Small intestine (tissue), 7 donors: ENCODE measurements at regions not wholly inside any gene's neighbourhood (a gene's known extent, or its start where the extent isn't known, plus 50 kb on each side); places are given as distances from the start of the nearest gene placed in this dataset.

Source experiments
- DNase-seq, 2 donors: peaks; one replicate each; pipeline versions ENCODE4 v3.0.0 to v3.0.0-alpha.2; 2013
- FAIRE-seq: peaks from 2 replicates; lab custom pipeline; 2012; peaks lifted over from hg19 to GRCh38; lab: Jason Lieb, UNC
- H3K27ac ChIP-seq, 3 donors: one replicate each; pipeline ENCODE4 v1.5.1; 2013; ENCODE audit warnings: low read length in 2 of 3, mild to moderate bottlenecking in 2 of 3, control low read depth in 1 of 3, inconsistent platforms in 1 of 3, low read depth in 1 of 3, moderate library complexity in 1 of 3
- H3K27me3 ChIP-seq, 3 donors: one replicate each; pipeline ENCODE4 v1.6.1; 2013; ENCODE audit warnings: low read length in 3 of 3, inconsistent platforms in 1 of 3; ENCODE audit not compliant: control insufficient read depth in 3 of 3, insufficient read depth in 3 of 3
- H3K36me3 ChIP-seq, 3 donors: one replicate each; pipeline ENCODE4 v1.6.1; 2013; ENCODE audit warnings: low read length in 3 of 3, inconsistent platforms in 1 of 3, low read depth in 1 of 3, mild to moderate bottlenecking in 1 of 3, moderate library complexity in 1 of 3; ENCODE audit not compliant: control insufficient read depth in 3 of 3, insufficient read depth in 2 of 3
- H3K4me1 ChIP-seq, 3 donors: one replicate each; pipeline ENCODE4 v1.6.1; 2013; ENCODE audit warnings: low read length in 2 of 3, inconsistent platforms in 1 of 3, low read depth in 1 of 3, mild to moderate bottlenecking in 1 of 3, moderate library complexity in 1 of 3; ENCODE audit not compliant: control insufficient read depth in 3 of 3, insufficient read depth in 2 of 3
- H3K4me3 ChIP-seq, 3 donors: one replicate each; pipeline ENCODE4 v1.5.1; 2013; ENCODE audit warnings: low read length in 3 of 3, control low read depth in 1 of 3, inconsistent platforms in 1 of 3, low read depth in 1 of 3, mild to moderate bottlenecking in 1 of 3, moderate library complexity in 1 of 3
- H3K9me3 ChIP-seq, 2 donors: one replicate each; pipeline ENCODE4 v1.6.1; 2013; ENCODE audit warnings: low read depth in 1 of 2, low read length in 1 of 2; ENCODE audit not compliant: control insufficient read depth in 2 of 2, insufficient read depth in 1 of 2
- WGBS, 3 donors: extraction: QIAGEN DNeasy Blood & Tissue Kit; methylation state at CpG; one replicate each; pipeline ENCODE4 v1.1.7; 2013; 5-methylcytosine and 5-hydroxymethylcytosine counted together
- donor health status: healthy with polysubstance abuse.
- donor health status: control.
- donor health status: control.
- donor health status: Bipolar disorder and iron deficiency.
- donor health status: healthy.

DNA sequence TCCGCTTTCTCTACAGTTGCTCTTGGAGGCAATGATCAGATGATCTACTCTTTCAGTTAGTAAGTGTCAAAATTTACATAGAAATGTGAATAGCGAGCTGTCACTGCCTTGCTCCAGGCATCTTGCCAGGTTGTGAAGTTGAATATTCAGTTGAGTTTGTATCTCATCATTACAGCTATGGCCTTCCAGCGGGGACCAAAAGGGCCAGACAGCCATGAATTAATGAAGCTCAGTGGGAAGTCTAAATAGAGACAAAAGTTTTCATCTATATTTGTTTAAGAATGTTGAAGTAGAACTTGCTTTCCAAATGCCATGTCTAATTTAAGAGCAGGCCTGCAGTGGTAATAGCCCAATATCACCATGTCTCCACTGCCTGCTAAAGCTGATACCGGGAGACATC, 387.8 kb downstream of the FLRT2 start:
- Histone ChIP-seq H3K4me1 (no peaks in the 10 kb centered on the region), H3K27ac (no peak overlapping the region), H3K4me3 (no peak overlapping the region), H3K27me3 (no peaks in the 10 kb centered on the region), H3K9me3 (peaks cover 0 to 10% of the 10 kb centered on the region in 2 donors), H3K36me3 (no peaks in the 10 kb centered on the region)
- FAIRE-seq (no peak), DNase-seq (no peak)
- 75 to 89% (median 85%) methylated on average over 4 of the region's 4 CpGs for WGBS, 3 donors

GRCh38 chr14:85915711-85916110, 385.8 kb downstream of the FLRT2 start:
- Histone ChIP-seq H3K9me3 (peaks cover 1 to 12% of the 10 kb centered on the region in 2 donors), H3K36me3 (no peaks in the 10 kb centered on the region), H3K4me3 (no peak overlapping the region), H3K4me1 (no peaks in the 10 kb centered on the region), H3K27me3 (no peaks in the 10 kb centered on the region), H3K27ac (no peak overlapping the region)
- DNase-seq = no peak
- 68 to 78% (median 75%) methylated on average over 2 of the region's 2 CpGs for WGBS, 3 donors
- no peak for FAIRE-seq

GRCh38 chr14:85912141-85912540, 382.2 kb downstream of the FLRT2 start:
- no peak overlapping the region for H3K4me3 ChIP-seq
- no peaks in the 10 kb centered on the region for H3K4me1 ChIP-seq
- no peaks in the 10 kb centered on the region for H3K27me3 ChIP-seq
- no peaks in the 10 kb centered on the region for H3K36me3 ChIP-seq
- FAIRE-seq (no peak), DNase-seq (no peak)
- WGBS, 3 donors = 77 to 84% (median 82%) methylated on average over 6 of the region's 6 CpGs
- H3K27ac ChIP-seq = no peak overlapping the region
- H3K9me3 ChIP-seq = peaks cover 1 to 5% of the 10 kb centered on the region in 2 donors

DNA sequence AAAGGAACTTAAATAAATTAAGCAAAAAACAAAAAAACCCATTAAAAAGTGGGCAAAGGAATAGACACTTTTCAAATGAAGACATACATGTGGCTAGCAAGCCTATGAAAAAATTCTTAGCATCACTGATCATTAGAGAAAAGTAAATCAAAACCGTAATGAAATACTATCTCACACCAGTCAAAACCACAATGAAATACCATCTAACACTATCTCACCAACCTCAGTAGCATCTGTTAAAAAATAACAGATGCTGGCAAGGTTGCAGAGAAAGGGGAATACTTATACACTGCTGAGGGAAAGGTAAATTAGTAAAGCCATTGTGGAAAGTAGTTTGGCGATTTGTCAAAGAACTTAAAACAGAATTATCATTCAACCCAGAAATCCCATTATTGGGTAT, 381.1 kb downstream of the FLRT2 start:
- 82 to 92% (median 91%) methylated on average over 2 of the region's 2 CpGs for WGBS, 3 donors
- Histone ChIP-seq H3K27me3 (no peaks in the 10 kb centered on the region), H3K9me3 (peaks cover 1 to 2% of the 10 kb centered on the region in 2 donors), H3K27ac (no peak overlapping the region), H3K36me3 (no peaks in the 10 kb centered on the region), H3K4me1 (no peaks in the 10 kb centered on the region), H3K4me3 (no peak overlapping the region)
- FAIRE-seq (no peak), DNase-seq (no peak)

DNA sequence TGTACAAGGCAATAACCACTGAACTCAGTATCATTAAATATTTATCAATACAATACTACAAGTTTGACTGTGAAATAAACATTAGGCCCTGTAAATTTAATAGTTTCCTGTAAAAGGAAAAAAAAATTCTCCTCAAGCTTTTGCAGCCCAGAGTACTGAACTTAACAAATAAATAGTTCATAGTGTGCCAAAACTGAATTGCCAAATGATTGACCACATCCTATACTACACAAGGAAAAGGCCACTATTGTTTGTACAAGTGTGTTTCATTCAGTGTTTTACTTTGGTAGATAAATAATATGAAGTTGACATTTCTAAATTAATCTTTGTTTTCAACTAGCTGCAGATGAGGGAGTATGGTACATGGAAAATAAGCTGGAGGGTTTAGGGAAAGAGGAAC, 379.6 kb downstream of the FLRT2 start:
- no peak for FAIRE-seq
- H3K27me3 ChIP-seq = no peaks in the 10 kb centered on the region
- no peak overlapping the region for H3K4me3 ChIP-seq
- H3K4me1 ChIP-seq = no peaks in the 10 kb centered on the region
- H3K9me3 ChIP-seq = peaks cover 1 to 2% of the 10 kb centered on the region in 2 donors
- no peaks in the 10 kb centered on the region for H3K36me3 ChIP-seq
- no peak for DNase-seq
- H3K27ac ChIP-seq = no peak overlapping the region

DNA sequence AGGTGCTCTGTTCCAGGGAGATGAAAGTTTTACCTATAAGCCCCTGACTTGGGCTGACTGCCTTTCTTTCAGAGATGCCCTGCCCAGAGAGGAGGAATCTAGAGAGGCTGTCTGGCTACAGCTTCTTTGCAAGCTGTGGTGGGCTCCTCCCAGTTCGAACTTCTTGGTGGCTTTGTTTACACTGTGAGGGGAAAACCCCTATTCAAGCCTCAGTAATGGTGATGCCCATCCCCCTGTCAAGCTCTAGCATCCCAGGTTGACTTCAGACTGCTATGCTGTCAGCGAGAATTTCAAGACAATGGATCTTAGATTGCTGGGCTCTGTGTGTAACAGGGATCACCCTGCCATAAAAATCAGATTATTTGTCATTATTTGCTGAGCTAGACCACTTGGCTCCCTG, 377.6 kb downstream of the FLRT2 start:
- H3K4me3 ChIP-seq = no peak overlapping the region
- FAIRE-seq (no peak), DNase-seq (no peak)
- H3K36me3 ChIP-seq = no peaks in the 10 kb centered on the region
- H3K9me3 ChIP-seq = peaks cover 1 to 2% of the 10 kb centered on the region in 2 donors
- no peak overlapping the region for H3K27ac ChIP-seq
- no peaks in the 10 kb centered on the region for H3K4me1 ChIP-seq
- H3K27me3 ChIP-seq = no peaks in the 10 kb centered on the region
- WGBS, 3 donors = 15 to 40% (median 36%) methylated on average over 2 of the region's 2 CpGs

DNA sequence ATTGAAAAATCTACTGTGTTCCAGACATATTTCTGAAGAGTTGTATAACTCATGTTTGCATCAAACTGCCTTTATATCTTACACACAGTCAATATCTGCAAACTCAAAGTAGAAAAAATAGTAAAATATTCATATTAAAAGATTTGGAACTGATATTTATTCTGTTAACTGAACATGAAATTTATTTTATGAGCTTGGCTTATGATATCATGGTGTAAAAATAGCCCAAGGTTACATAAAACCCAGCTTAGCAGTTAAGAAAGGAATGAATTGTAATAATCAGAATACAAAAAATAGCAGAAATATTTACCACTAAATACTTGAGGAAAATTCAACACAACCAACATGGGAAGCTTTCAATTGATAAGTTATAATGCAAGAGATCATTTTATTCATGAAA, 367.9 kb downstream of the FLRT2 start:
- no peaks in the 10 kb centered on the region for H3K36me3 ChIP-seq
- no peaks in the 10 kb centered on the region for H3K4me1 ChIP-seq
- no peaks in the 10 kb centered on the region for H3K27me3 ChIP-seq
- H3K9me3 ChIP-seq = no peaks in the 10 kb centered on the region
- DNase-seq = no peak
- no peak for FAIRE-seq
- H3K27ac ChIP-seq = no peak overlapping the region
- H3K4me3 ChIP-seq = no peak overlapping the region

GRCh38 chr14:85895603-85896002, 365.7 kb downstream of the FLRT2 start:
- DNase-seq (no peak), FAIRE-seq (no peak)
- WGBS, 3 donors = 73 to 83% (median 75%) methylated on average over 1 of the region's 1 CpG
- Histone ChIP-seq H3K27me3 (no peaks in the 10 kb centered on the region), H3K9me3 (no peaks in the 10 kb centered on the region), H3K4me1 (no peaks in the 10 kb centered on the region), H3K27ac (no peak overlapping the region), H3K36me3 (no peaks in the 10 kb centered on the region), H3K4me3 (no peak overlapping the region)

GRCh38 chr14:85892251-85892650, 362.3 kb downstream of the FLRT2 start:
- FAIRE-seq = no peak
- no peak overlapping the region for H3K4me3 ChIP-seq
- 77 to 84% (median 79%) methylated on average over 4 of the region's 4 CpGs for WGBS, 3 donors
- no peak overlapping the region for H3K27ac ChIP-seq
- H3K36me3 ChIP-seq = no peaks in the 10 kb centered on the region
- H3K27me3 ChIP-seq = no peaks in the 10 kb centered on the region
- DNase-seq = no peak
- no peaks in the 10 kb centered on the region for H3K4me1 ChIP-seq
- no peaks in the 10 kb centered on the region for H3K9me3 ChIP-seq
